Activated gamma-delta T cell (primary cell): ENCODE measurements at regions not wholly inside any gene's neighbourhood (a gene's known extent, or its start where the extent isn't known, plus 50 kb on each side); places are given as distances from the start of the nearest gene placed in this dataset.
"Not testable (repeated sequence)": the region's sequence is repeated elsewhere in the genome, so short reads cannot be mapped to it uniquely, and the experiment has no call there.

ENCODE experiments used
- DNase-seq: peaks from one replicate; lab custom pipeline; 2025; lab: John Stamatoyannopoulos, UW

GRCh38 chr1:193438771-193439170 lies 252.4 kb upstream of the B3GALT2 start:
- no peak for DNase-seq

GRCh38 chr1:193438312-193438711 lies 251.9 kb upstream of the B3GALT2 start:
- DNase-seq, result no peak

GRCh38 chr1:193437785-193438184 lies 251.4 kb upstream of the B3GALT2 start:
- DNase-seq, result no peak

GRCh38 chr1:193437333-193437732 lies 250.9 kb upstream of the B3GALT2 start:
- not testable (repeated sequence) for DNase-seq

DNA sequence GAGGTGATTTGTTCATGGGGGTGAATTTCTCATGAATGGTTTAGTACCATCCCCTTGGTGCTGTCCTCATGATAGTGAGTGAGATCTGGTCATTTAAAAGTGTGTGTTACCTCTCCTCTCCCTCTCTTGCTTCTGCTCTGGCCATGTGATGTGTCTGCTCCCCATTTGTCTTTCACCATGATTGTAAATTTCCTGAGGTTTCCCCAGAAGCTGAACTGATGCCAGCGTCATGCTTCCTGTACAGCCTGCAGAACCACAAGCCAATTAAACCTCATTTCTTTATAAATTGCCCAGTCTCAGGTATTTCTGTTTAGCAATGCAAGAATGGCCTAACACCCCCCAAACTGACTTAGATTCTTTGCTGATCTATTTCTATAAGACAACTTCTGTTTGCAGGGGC lies 249.4 kb upstream of the B3GALT2 start:
- no peak for DNase-seq

GRCh38 chr1:193434319-193434718 lies 247.9 kb upstream of the B3GALT2 start:
- DNase-seq, result no peak

DNA sequence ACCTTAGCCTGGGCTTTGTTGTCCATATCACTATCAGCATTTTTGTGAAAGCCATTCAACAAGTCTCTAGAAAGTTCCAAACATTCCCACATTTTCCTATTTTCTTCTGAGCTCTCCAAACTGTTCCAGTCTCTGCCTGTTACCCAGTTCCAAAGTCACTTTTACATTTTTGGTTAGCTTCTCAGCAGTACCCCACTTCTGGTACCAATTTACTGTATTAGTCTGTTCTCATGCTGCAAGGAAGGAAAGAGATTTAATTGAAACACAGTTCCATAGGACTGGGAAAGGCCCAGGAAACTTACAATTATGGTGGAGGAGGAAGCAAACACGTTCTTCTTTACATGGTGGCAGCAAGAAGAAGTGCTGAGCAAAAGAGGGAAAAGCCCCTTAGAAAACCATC lies 247.2 kb upstream of the B3GALT2 start:
- no peak for DNase-seq

GRCh38 chr1:193432979-193433587 lies 246.7 kb upstream of the B3GALT2 start:
- no peak for DNase-seq

DNA sequence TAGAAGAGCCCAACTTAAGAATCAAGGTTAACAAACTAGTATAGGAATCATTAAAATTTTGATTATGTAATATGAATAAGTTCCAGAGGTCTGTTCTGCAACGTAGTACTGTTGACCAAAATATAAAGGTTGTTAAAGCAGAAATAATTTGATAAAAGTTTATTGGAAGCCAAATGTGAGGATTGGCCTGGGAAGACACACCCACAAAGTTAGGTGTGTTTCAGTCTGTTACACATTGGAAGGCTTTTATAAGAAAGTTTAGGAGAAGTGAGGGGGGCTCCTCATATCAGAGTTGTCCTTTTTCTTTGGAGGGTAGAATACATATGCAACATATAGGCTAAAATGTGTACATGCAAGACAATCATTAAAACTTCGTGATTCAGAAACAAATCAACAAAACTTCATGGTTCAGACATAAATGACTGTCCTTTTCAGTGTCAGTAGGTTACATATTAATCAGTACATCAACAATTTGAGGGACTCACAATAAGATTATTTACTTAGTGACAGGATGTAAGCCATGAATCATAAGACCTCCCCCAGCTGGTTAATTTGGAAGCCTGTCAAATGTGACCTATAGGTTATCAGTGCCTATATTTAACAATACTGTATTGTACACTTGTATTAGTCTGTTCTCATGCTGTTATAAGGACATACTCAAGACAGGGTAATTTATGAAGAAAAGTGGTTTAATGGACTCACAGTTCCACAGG lies 245.0 kb upstream of the B3GALT2 start:
- no peak for DNase-seq

DNA sequence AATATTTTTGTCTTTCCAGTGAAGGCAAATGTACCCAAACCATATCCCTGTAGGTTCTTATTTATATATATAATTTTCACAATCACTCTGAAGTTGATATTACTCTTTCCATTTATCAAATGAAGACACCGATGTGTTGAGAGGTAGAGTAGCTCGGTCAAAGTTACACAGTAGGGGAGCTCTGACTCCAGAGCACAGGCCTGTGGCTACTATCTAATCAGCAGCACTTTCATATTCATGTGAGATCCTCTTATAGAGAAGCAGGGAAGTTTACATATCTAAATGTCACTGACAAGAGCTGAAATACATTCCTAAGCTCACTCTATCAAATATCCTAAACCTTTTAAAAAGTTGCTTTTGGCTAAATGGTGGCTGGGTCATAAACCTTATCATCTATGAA lies 241.1 kb upstream of the B3GALT2 start:
- no peak for DNase-seq

DNA sequence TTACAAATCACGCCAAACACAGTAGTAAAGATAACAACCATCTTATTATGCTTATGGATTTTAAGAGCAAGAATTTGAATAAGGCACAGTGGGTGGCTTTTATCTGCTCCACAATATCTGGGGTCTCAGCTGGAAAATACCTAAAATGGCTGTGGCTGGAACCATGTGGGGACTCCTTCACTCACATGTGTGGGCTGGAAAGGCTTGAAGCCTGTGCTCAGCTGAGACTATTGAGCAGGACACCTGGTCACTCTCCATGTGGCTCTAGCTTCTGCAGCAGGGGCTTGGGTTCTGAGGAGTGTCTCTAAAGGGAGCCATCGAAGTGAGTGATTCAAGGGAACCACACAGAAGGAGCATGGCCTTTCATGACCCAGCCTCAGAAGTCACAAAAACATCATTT lies 239.6 kb upstream of the B3GALT2 start:
- DNase-seq, result no peak

GRCh38 chr1:193421487-193421886 lies 235.1 kb upstream of the B3GALT2 start:
- no peak for DNase-seq

DNA sequence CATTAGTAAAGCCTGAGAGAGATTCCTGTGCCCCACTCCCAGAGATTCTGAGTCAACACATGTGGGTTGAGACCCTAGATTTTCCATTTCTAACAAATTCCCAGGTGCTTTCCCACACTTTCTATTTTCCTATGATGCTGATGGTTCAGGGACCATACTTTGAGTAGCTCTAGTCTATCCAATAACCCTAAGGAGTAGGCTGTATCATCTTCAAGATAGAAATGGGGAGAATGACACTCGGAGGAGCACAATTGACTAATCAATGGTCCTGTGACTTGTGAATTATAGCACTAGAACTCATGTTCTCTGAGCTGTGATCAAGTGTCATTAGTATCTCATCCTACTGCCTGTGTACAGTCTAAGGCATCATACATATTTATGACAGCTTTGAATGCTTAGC lies 232.9 kb upstream of the B3GALT2 start:
- no peak for DNase-seq

- no peak for DNase-seq
Observed at GRCh38 chr1:193418745-193419058, 232.3 kb upstream of the B3GALT2 start.

DNA sequence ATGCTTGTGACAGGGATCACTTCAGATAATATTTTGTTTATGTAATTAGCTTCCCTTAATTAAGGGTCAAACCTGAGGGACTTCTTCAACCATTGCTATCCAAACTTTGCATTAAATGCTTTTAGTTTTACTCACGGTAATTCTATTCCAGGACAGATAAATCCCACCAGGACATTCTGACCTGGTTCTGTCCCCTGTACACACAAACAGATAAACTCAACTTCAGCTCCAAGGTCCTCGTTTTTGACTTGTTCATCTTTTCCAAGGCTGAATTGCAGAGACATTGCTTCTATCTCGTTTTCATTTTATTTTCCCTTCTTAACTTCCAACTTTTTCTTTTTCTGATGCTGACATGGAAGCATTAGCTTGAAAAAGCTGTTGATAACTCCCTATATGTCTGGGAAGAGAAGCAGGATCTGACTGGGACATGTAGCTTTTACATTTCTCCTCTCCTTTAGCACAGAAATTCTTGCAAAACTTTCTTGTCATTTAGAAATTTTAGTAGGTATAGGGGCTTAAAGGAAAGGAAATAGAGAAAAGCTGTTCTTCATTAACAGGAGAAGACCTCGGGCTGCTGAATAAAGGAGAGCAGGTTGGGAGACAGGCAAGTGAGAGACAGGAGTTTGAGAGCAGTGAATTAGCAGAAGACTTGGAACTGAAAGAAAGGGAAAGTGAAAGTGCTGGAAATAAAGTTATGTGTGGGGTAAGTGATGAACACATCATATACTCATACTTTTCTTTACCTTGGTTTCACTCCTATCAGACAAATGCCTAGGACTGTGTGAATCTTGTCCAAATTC lies 231.7 kb upstream of the B3GALT2 start:
- DNase-seq, result no peak

GRCh38 chr1:193417403-193417802 lies 231.0 kb upstream of the B3GALT2 start:
- DNase-seq, result no peak

- DNase-seq, result no peak
Observed at GRCh38 chr1:193416226-193417024, 230.0 kb upstream of the B3GALT2 start.

DNA sequence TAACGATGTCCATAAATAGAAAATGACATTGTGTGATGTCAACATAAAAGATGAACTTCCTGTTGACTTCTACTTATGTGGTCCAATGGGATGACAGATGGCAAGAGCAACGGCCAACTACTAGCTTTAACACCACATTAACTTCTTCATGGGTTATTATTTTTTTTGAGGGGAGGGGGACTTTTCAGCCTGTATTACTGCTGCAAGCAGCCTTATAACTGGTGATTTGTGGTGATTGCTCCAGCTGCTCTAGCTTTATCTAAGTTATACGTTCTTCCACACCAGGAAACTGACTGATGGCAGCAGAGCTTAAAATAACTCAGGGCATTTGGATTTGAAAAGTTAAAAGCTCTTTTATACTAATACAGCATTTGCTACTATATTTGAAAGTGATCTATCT lies 228.8 kb upstream of the B3GALT2 start:
- DNase-seq, result no peak

DNA sequence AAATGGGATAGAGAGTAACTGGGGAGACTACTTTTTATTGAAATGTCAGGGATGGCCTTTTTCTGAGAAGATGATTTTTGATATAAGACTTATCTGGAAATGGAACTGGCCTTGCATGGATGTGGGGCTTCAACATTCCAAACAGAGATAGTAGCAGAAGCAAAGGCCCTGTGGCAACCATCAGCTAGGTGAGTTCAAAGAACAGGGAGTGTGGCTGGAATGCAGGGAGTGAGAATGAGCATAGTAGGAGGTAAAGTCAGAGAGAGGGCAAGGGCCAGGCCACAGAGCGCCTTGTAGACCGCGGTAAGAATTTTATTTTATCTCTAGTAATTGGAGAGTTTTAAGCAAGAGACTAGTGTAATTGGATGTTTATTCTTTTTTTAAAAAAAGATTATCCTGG lies 227.0 kb upstream of the B3GALT2 start:
- no peak for DNase-seq

DNA sequence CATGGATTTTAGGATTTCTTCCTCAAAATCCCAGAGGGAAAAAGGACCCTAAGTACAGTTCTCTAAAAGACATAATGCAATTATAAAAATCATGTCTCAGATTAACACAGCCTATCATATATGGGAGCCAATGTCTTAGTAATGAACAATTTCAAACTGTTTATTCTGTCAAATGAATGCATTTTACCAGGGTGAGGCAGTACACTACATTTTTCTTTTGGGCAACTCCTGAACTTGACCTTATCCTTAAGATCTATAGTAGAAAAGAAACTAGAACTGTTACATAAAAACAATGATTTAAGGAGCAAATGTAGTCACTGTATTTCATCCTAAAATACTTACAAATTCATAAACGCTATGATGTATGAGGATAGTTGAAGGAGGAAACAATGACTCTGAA lies 226.3 kb upstream of the B3GALT2 start:
- DNase-seq, result no peak

DNA sequence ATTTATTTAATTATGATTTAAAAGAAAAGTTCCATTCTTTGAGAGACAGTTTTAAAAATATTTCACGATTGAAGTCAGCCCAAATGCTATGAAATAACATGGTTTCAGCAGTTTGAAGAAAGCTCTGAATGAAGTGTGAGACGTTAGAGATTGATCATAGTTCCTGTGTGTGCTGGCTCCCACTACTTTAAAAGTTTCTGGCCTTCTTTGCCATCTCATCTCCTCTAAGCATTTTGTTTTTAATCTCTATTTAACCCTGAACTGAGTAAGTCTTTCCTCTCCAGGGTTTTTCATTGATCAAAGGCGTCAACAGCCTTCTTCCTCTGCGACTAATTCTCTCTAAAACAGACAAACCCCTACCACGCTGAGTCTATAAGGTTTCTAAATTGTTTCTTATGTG lies 225.3 kb upstream of the B3GALT2 start:
- DNase-seq, result no peak

DNA sequence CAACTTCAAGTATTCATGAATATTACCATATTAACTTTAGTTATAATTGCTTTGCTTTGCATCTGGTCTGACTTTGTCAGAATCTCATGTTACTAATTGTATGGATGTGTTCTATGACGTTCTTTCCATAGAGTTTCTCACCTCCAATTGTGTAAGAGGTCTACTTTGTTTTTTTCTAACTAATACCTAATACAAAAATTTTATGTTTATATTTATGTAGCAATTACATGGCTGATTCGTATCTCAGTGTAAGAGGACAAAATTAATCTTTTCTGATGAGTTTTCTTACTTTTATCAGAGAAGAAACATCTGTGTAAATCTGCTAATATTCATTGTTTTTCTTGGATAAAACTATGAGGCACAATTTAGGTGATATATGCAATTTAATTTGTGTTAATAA lies 224.8 kb upstream of the B3GALT2 start:
- no peak for DNase-seq
